H9 (cell line): ENCODE measurements at regions not wholly inside any gene's neighbourhood (a gene's known extent, or its start where the extent isn't known, plus 50 kb on each side); places are given as distances from the start of the nearest gene placed in this dataset.

Source experiments
- DNase-seq: peaks from one replicate; pipeline ENCODE4 v3.0.0-alpha.2; 2017
- H2AFZ ChIP-seq: one replicate; pipeline ENCODE4 v1.6.1; 2013; ENCODE audit warnings: mild to moderate bottlenecking, low read length, control low read depth, moderate library complexity
- H2AK5ac ChIP-seq: 2 replicates; pipeline ENCODE4 v1.6.1; 2013; ENCODE audit warnings: low read length, control low read depth, mixed read lengths; ENCODE audit not compliant: insufficient read length
- H2BK120ac ChIP-seq: one replicate; pipeline ENCODE4 v1.6.1; 2013; ENCODE audit warnings: low read depth, mild to moderate bottlenecking, low read length, control low read depth, inconsistent platforms; ENCODE audit not compliant: poor library complexity, severe bottlenecking
- H2BK12ac ChIP-seq: 2 replicates; pipeline ENCODE4 v1.6.1; 2013; ENCODE audit warnings: low read length, control low read depth, mixed read lengths, low read depth; ENCODE audit not compliant: insufficient read length
- H2BK15ac ChIP-seq: 2 replicates; pipeline ENCODE4 v1.6.1; 2013; ENCODE audit warnings: low read depth, low read length, control low read depth
- H2BK20ac ChIP-seq: one replicate; pipeline ENCODE4 v1.6.1; 2013; ENCODE audit warnings: low read depth, mild to moderate bottlenecking, low read length, control low read depth, inconsistent platforms; ENCODE audit not compliant: poor library complexity, severe bottlenecking
- H2BK5ac ChIP-seq: 2 replicates; pipeline ENCODE4 v1.6.1; 2013; ENCODE audit warnings: low read length, control low read depth, mixed read lengths; ENCODE audit not compliant: insufficient read length
- H3K14ac ChIP-seq: 2 replicates; pipeline ENCODE4 v1.6.1; 2013; ENCODE audit warnings: low read length, control low read depth; ENCODE audit not compliant: insufficient read depth
- H3K18ac ChIP-seq: 2 replicates; pipeline ENCODE4 v1.6.1; 2013; ENCODE audit warnings: low read depth, mild to moderate bottlenecking, mixed read lengths, low read length, control low read depth; ENCODE audit not compliant: insufficient read length
- H3K23ac ChIP-seq: 2 replicates; pipeline ENCODE4 v1.6.1; 2013; ENCODE audit warnings: low read length, control low read depth, mixed read lengths, low read depth; ENCODE audit not compliant: insufficient read length
- H3K23me2 ChIP-seq: 2 replicates; pipeline ENCODE4 v1.6.1; 2013; ENCODE audit warnings: low read depth, mild to moderate bottlenecking, mixed read lengths, low read length, control low read depth; ENCODE audit not compliant: insufficient read length, poor library complexity, severe bottlenecking
- H3K27ac ChIP-seq: 2 replicates; pipeline ENCODE4 v1.5.1; 2013; ENCODE audit warnings: low read length, control low read depth, mixed read lengths, low read depth; ENCODE audit not compliant: insufficient read length
- H3K27me3 ChIP-seq: 2 replicates; pipeline ENCODE4 v1.6.1; 2013; ENCODE audit warnings: low read length, control low read depth, inconsistent platforms; ENCODE audit not compliant: insufficient read depth
- H3K4ac ChIP-seq: 2 replicates; pipeline ENCODE4 v1.6.1; 2013; ENCODE audit warnings: low read depth, mild to moderate bottlenecking, control low read depth, inconsistent platforms, low read length, moderate library complexity
- H3K4me1 ChIP-seq: 2 replicates; pipeline ENCODE4 v1.6.1; 2013; ENCODE audit warnings: low read length, control low read depth, inconsistent platforms; ENCODE audit not compliant: insufficient read depth
- H3K4me2 ChIP-seq: 2 replicates; pipeline ENCODE4 v1.6.1; 2013; ENCODE audit warnings: low read length, control low read depth, mixed read lengths; ENCODE audit not compliant: insufficient read length, insufficient read depth
- H3K56ac ChIP-seq: 2 replicates; pipeline ENCODE4 v1.6.1; 2013; ENCODE audit warnings: low read depth, mild to moderate bottlenecking, mixed read lengths, low read length, control low read depth; ENCODE audit not compliant: insufficient read length
- H3K79me1 ChIP-seq: 2 replicates; pipeline ENCODE4 v1.6.1; 2013; ENCODE audit warnings: low read depth, mild to moderate bottlenecking, moderate library complexity, low read length, control low read depth, inconsistent platforms; ENCODE audit not compliant: insufficient read depth, poor library complexity, severe bottlenecking
- H3K79me2 ChIP-seq: 2 replicates; pipeline ENCODE4 v1.6.1; 2013; ENCODE audit warnings: low read length, control low read depth, inconsistent platforms; ENCODE audit not compliant: insufficient read depth
- H3K9ac ChIP-seq: 2 replicates; pipeline ENCODE4 v1.6.1; 2013; ENCODE audit warnings: low read length, control low read depth, mixed read lengths; ENCODE audit not compliant: insufficient read length; ENCODE audit errors: extremely low read depth
- H3K9me3 ChIP-seq: one replicate; pipeline ENCODE4 v1.6.1; 2013; ENCODE audit warnings: low read depth, low read length, inconsistent platforms; ENCODE audit not compliant: control insufficient read depth
- H3T11ph ChIP-seq: one replicate; pipeline ENCODE4 v1.6.1; 2013; ENCODE audit warnings: mild to moderate bottlenecking, low read length, control low read depth, inconsistent platforms
- H4K20me1 ChIP-seq: one replicate; pipeline ENCODE4 v1.6.1; 2013; ENCODE audit not compliant: control insufficient read depth, insufficient read length, insufficient read depth
- H4K5ac ChIP-seq: 2 replicates; pipeline ENCODE4 v1.6.1; 2013; ENCODE audit warnings: low read depth, mild to moderate bottlenecking, mixed read lengths, low read length, control low read depth; ENCODE audit not compliant: insufficient read length
- H4K8ac ChIP-seq: replicated peaks from 2 replicates; pipeline ENCODE4 v1.6.1; 2013; ENCODE audit warnings: low read length, control low read depth, mixed read lengths, low read depth; ENCODE audit not compliant: insufficient read length
- H4K91ac ChIP-seq: 2 replicates; pipeline ENCODE4 v1.6.1; 2013; ENCODE audit warnings: low read depth, mild to moderate bottlenecking, moderate library complexity, mixed read lengths, low read length, control low read depth; ENCODE audit not compliant: insufficient read length
- H3K27ac Mint-ChIP-seq, 3 experiments: 2 replicates in 2 of 3; 3 replicates in 1 of 3; pipeline ENCODE4 v1.8.0; 2020 to 2021; ENCODE audit warnings: mixed read lengths in 3 of 3, mild to moderate bottlenecking in 1 of 3, moderate library complexity in 1 of 3
- H3K27me3 Mint-ChIP-seq: 2 replicates; pipeline ENCODE4 v1.8.0; 2021; ENCODE audit warnings: low read depth, mild to moderate bottlenecking, moderate library complexity, mixed read lengths
- H3K36me3 Mint-ChIP-seq, 3 experiments: 2 replicates in 2 of 3; 3 replicates in 1 of 3; pipeline ENCODE4 v1.8.0; 2020 to 2021; ENCODE audit warnings: low read depth in 3 of 3, mixed read lengths in 3 of 3; ENCODE audit not compliant: insufficient read depth in 1 of 3
- H3K4me1 Mint-ChIP-seq, 2 experiments: 2 replicates each; pipeline ENCODE4 v1.8.0; 2020; ENCODE audit warnings: mixed read lengths in 2 of 2
- H3K4me3 Mint-ChIP-seq, 2 experiments: 2 replicates in 1 of 2; 3 replicates in 1 of 2; pipeline ENCODE4 v1.8.0; 2020 to 2021; ENCODE audit warnings: mild to moderate bottlenecking in 2 of 2, mixed read lengths in 2 of 2, moderate library complexity in 1 of 2
- H3K9me3 Mint-ChIP-seq, 2 experiments: 2 replicates in 1 of 2; 3 replicates in 1 of 2; pipeline ENCODE4 v1.8.0; 2020; ENCODE audit warnings: mild to moderate bottlenecking in 2 of 2, mixed read lengths in 2 of 2, moderate library complexity in 1 of 2
- WGBS: extraction: QIAGEN DNeasy Blood & Tissue Kit; methylation state at CpG from one replicate; pipeline ENCODE4 v1.1.7; 2013; ENCODE audit warnings: missing lambda C conversion rate, low lambda C conversion rate, mixed read lengths; ENCODE audit not compliant: insufficient read length; ENCODE audit errors: extremely low coverage; 5-methylcytosine and 5-hydroxymethylcytosine counted together
- TF ChIP-seq, protein P1 (sequence below): fragments of 200-600 bp; sonication (generic); conservative IDR thresholded peaks from 3 replicates; pipeline ENCODE4 v1.8.0; 2021; ENCODE audit warnings: antibody characterized with exemption, mild to moderate bottlenecking

DNA sequence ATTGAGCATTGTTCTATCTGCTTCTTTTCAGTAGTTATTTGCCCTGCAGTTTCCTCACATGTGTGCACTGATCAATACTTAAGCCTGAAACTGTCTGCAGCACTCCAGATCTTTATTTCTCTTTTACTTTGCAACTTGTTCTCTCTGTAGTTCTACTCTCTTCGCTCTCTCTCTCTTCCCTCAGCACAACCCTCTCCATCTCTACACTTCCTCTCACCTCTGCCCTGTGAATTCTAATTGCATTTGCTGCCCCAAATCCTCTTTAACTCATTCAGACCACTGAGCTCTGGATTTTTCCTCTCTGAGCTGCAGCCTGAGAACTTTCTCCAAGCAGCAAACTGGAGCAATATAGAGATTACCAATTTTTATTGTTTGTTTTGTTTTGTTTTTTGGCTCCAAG lies 1035.5 kb downstream of the FSCB start:
- Histone ChIP-seq H3K14ac (no peak overlapping the region), H3K4me1 (no peaks in the 10 kb centered on the region), H3K23me2 (no peaks in the 10 kb centered on the region), H3K23ac (no peak overlapping the region), H2AFZ (no peak overlapping the region), H3K9ac (no peak overlapping the region), H3K9me3 (no peaks in the 10 kb centered on the region), H3K56ac (no peak overlapping the region), H4K8ac (no peak overlapping the region), H3K4ac (no peak overlapping the region), H3K27me3 (no peaks in the 10 kb centered on the region), H2AK5ac (no peak overlapping the region), H2BK12ac (no peak overlapping the region), H2BK120ac (no peak overlapping the region), H2BK5ac (no peak overlapping the region), H3K18ac (no peak overlapping the region), H3K27ac (no peak overlapping the region), H4K5ac (no peak overlapping the region), H4K91ac (no peak overlapping the region), H2BK20ac (no peak overlapping the region), H3K4me2 (no peak overlapping the region), H3T11ph (no peak overlapping the region), H2BK15ac (no peak overlapping the region), H3K79me1 (no peaks in the 10 kb centered on the region), H4K20me1 (no peaks in the 10 kb centered on the region), H3K79me2 (no peaks in the 10 kb centered on the region)
- no peak for DNase-seq
- Mint-ChIP-seq H3K27me3 (no peaks in the 10 kb centered on the region), H3K9me3 (no peaks in the 10 kb centered on the region), H3K36me3 (no peaks in the 10 kb centered on the region), H3K4me1 (peaks cover 6 to 9% of the 10 kb centered on the region in 2 experiments), H3K27ac (peak overlapping the region in 2 of 3 experiments; percentile 1 to 56; a peak in 5 of 7 replicates), H3K4me3 (no peak overlapping the region)
- TF ChIP-seq, protein P1, sequence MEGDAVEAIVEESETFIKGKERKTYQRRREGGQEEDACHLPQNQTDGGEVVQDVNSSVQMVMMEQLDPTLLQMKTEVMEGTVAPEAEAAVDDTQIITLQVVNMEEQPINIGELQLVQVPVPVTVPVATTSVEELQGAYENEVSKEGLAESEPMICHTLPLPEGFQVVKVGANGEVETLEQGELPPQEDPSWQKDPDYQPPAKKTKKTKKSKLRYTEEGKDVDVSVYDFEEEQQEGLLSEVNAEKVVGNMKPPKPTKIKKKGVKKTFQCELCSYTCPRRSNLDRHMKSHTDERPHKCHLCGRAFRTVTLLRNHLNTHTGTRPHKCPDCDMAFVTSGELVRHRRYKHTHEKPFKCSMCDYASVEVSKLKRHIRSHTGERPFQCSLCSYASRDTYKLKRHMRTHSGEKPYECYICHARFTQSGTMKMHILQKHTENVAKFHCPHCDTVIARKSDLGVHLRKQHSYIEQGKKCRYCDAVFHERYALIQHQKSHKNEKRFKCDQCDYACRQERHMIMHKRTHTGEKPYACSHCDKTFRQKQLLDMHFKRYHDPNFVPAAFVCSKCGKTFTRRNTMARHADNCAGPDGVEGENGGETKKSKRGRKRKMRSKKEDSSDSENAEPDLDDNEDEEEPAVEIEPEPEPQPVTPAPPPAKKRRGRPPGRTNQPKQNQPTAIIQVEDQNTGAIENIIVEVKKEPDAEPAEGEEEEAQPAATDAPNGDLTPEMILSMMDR = no peak
- WGBS = no CpG with 5 or more reads among the region's 1 CpG
